Hematopoietic multipotent progenitor cell treated with erythropoietin and hydrocortisone succinate and interleukin-3 and kit ligand, for 8 days (in vitro differentiated cells): ENCODE measurements at regions not wholly inside any gene's neighbourhood (a gene's known extent, or its start where the extent isn't known, plus 50 kb on each side); places are given as distances from the start of the nearest gene placed in this dataset.

Source experiments
- DNase-seq: peaks from one replicate; pipeline ENCODE4 v3.0.0-alpha.2; 2015

DNA sequence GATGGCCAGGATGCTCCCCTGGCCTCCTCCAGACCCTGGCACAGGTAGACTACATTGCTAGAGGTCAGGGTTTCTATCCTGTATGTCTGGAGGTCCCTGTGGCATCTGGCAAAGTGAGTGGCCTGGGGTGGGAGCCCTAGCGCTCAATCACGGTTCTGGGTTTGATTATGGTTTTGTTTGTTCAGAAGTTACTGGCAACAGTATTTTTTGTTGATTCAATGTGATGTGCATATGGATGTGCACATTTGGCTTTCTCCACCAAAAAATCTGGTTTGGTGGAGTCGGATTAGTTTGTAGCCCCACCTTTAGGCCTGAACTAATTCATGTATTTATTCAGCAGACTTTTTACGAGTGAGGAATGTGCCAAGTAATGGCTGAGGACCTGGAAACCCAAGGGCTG lies 109.7 kb downstream of the VEGFA start:
- no peak for DNase-seq

DNA sequence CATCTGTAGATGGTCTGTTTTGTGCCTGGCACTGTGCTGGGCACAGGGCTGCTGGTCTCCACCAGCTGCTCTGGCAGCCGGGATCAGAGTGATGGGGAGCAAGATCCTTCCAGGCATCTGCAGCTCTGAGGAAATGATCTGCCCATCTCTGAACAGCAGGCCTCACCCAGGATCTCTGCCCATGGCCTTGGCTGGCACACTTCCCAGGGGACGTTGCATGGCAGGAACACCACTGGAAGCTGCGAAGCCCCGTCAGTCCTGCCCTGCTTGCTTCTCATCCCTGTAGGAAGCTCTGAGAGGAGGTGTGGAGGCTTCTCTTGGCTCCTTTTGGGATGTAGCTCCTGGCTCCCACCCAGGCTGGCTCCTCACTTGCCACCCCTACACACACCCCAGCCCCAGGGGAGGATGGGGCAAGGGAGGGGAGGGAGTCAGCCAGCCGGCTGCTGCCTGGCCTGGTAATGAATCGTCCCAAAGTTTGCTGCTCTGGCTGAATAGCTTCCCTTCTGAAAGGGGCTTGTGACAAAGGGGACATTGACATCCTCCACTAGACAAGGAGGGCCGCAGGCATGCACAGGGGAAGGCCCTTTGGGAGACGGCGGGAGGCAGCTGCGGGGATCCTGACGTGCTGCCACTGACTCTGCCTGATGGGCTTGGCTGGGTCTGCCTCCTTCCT lies 108.9 kb downstream of the VEGFA start:
- no peak for DNase-seq

DNA sequence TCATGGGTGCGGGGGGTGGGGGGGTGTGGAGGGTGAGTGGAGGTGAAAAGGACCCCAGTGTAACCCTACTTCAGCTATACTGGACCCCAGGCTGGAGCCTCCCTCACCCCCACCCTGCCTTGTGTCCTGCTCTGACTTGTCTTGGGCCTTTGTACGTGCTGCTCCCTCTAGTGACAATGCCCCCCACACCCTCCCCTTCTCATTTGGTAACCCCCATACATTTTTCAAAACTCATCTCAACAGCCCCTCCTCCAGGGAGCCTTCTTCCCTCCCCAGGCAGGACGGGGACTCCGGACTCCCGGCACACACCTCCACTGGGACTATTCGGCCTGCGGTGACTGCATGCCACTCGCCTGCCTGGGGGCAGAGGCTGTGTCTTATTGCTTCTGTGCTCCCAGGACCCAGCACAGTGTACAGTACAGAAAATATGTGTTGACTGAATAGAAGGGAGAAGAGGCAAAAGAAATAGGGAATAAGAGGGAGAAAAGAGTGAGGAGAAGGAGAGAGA lies 108.2 kb downstream of the VEGFA start:
- no peak for DNase-seq

DNA sequence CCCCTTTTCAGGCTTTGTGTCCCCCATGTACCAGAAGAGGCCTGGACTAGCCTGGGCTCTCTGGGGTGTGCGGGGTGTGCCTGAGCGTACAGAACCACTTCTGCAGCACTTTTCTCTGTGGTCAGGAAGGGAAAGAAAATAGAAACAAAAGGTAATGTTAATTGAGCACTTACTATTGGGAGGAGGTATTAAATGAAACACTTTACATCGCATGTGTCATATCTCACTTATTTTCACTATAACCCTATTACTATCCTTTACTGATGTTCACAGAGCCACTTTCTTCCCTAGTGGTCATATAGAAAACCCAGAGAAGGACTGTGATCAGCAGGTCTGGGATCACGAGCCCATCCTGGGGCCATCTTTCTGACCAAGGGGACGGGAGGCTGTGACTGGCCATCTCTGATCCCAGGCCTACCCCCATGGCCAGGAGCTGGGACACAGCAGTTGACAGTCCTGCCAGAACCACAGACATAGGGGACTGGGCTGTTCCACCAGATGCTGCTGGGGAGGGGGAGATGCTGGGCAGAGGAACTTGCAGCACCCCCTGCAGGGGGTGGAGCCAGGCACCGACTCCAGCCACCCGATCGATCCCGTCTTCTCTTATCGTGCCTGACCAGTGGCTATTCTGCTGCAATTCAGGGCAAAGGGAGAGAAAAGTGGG lies 107.6 kb downstream of the VEGFA start:
- no peak for DNase-seq

DNA sequence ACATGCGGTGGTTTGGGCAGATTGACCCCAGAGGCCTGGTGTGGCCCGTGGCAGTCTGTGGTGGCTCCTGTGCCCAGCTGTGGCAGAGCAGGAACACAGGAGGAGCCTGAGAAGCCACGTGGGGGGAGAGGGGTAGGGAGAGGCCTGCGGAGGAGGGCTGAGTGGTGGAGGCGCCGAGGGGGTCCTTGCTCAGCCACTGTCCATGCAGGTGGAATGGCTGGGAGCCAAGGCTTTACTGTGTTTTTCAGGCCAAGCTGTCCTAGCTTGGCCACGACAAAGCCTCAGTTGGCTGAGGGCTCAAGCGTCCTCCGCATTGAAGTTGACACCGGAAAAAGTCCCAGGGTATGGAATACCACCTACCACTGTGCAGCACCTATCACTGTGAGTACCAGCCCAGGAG lies 107.0 kb downstream of the VEGFA start:
- no peak for DNase-seq

DNA sequence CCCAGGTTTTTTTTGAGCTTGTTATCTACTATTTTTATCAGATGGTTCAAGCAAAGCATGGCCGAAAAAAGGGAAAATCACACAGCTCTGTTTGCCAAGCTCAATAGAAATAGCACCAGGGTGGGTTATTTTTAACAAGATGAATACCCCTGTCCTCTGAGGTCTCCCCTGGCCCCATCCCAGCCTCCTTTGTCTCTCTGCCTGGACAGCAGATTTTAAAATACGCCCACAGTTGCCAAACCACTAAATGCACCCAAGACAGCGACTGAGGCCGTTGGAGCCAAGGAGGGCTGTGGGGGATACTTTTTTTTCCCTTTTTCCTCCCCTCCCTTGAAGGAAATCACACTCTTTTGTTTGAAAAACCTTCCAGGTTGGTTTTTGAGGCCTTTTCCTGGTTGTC lies 106.6 kb downstream of the VEGFA start:
- DNase-seq: no peak

DNA sequence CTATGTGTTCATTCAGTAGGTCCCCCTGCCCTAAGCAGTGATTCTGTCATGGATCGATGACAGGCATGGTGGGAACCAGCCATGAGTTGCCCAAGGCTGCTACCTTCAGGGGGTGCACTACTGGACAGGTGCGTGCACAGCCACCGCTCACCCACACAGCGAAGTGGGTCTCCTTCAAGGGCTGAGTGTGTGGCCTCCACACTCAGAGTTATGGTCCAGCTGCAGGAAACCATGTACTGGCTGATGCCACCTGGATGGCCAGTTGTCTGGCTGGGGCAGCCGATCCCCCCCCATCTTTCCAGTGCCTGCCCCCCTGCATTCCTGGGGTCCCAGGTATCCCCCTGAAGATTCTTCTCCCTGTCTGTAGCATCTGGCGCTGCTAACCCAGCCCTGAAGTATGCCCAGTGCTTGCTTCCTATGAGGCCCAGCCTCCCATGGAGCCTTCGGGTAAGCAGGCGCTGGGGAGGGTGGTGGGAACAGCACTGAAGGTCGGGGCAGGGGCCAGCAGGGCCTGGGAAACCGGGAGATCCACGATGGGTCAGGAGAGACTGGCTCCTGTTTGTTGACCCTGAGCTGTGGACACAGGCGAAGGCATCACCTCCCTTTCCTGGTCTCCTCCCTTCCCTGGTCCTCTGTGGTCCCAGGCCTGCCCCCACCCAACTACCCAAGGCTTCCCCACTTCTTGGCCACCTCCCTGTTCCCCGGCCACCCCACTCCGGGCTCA lies 106.0 kb downstream of the VEGFA start:
- DNase-seq: no peak

DNA sequence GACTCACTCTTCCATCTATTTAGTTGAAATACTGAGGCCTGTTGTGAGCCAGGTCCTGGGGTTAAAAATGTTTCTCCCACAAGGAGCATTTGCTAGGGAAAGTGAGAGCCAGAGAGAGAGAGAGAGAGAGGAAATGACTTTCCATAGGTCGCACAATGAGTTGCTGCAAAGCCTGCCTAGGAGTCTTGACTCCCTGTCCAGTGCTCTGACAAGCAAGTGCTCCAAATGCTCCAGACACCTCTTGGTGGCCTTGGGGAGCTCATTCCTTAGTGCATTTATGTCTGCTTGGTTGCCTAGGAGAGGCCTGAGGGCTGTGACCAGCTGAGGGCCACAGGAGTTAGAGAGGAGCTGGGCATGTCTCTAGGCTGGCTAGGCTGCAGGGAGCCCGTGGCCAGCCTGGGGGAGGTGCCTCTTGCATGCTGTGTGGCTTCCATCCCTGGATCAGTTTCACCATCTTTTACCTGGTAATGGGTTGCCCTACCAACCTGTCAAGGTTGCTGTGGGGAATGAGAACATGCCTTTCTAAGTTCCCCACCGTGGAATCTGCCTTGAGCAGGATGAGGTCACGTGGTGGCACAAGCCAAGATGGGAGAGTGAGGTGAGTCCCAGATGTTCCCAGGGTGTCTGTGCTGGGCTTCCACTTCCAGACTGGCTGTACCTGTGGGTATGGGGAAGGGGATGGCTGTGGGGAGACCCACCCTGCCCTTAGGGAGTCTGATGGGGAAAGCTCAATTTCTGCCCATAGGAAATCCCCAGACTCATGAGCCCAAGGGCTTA lies 105.0 kb downstream of the VEGFA start:
- no peak for DNase-seq

DNA sequence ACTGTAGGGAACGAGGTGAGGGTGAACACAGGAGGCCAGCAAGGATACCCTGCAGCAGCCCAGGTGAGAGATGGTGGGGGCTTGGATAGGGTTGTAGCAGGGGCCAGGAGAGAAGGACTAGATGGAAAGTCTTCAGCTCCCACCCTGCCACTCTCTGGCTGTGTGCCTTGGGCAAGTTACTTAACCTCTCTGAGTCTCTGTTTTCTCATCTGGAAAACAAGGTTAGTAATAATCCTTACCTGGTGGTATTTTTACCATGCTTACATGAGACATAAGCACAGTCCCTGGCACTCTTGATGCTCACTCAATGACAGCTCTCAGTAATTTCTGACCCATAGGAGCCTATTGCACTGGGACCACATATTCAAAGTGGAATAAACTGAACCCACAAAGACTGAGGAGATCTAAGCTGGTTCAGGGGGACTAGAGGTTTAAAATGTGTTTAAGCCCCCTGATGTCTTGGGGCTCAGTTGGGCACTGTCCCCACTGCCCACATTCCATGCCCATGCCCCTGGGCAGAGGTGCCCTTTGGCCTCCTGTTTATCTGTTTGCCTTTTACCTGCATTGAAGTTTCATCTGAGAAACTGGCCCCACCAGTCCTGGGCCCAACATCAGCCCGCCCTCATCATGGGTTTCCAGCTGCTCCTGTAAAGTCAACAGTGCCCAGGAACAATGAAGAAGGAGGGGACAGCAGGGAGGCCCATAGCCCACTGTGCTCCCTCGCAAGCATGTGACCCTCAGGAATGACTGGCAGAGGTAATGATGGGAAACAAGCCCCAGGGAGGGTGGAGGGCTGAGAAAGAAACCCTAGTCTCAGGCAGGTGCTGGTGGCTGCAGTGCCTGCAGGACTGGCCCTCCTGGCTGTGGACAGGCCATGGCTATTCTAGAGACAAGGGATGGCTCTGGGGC lies 104.0 kb downstream of the VEGFA start:
- DNase-seq: no peak

DNA sequence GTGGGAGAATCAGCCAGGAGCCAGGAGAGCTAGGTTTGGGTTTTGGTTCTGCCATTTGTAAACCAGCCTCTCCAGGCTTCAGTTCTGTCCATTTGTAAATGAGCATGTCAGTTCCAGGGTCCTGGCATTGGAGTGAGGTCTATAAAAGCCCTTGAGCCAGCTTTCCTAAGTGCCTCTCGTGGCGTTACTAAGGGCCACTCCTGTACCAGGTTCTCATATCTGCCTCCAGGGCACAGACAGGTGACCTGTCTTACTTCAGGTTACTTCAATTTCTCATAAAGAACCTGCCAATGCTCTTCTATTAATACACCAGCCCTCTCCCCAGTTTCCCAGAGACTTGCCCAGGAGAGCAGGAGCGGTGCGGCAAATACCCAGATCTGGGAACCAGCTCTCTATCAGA lies 101.9 kb downstream of the VEGFA start:
- DNase-seq: no peak

DNA sequence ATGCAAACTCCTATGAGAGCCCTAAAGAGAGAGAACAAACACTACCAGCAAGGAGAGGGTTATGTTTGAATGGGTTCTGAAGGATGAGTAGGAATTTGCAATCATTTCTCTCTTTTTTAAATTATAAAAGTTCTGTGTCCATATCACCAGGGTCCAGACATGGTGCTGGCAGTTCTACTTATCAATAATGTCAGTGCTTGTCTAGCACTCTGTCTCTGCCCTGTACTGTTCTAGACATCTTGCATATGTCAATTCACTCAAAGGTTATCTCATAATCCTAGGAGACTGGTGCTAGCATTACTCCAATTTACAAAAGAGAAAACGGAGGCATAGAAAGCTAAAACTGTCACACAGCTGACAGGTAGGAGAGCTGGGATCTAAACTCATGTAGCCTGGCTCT lies 101.3 kb downstream of the VEGFA start:
- peak; percentile 84 for DNase-seq

DNA sequence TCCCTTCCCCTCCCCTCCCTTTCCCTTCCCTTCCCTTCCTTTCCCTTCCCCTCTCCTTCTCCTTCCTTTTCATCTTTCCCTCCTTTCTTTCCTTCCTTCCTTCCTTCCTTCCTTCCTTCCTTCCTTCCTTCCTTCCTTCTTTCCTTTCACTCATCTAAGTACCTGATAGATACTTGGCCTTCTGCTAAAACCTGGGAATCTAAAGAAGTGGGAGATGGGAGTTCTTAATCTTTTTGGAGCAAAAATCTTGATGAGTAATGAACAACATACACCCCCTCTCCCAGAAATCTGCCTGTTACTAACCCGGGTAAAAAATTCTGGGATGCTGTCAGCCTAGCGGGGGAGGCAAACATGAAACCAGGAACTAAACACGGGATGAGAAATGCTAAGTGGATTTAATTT lies 100.7 kb downstream of the VEGFA start:
- no peak for DNase-seq

DNA sequence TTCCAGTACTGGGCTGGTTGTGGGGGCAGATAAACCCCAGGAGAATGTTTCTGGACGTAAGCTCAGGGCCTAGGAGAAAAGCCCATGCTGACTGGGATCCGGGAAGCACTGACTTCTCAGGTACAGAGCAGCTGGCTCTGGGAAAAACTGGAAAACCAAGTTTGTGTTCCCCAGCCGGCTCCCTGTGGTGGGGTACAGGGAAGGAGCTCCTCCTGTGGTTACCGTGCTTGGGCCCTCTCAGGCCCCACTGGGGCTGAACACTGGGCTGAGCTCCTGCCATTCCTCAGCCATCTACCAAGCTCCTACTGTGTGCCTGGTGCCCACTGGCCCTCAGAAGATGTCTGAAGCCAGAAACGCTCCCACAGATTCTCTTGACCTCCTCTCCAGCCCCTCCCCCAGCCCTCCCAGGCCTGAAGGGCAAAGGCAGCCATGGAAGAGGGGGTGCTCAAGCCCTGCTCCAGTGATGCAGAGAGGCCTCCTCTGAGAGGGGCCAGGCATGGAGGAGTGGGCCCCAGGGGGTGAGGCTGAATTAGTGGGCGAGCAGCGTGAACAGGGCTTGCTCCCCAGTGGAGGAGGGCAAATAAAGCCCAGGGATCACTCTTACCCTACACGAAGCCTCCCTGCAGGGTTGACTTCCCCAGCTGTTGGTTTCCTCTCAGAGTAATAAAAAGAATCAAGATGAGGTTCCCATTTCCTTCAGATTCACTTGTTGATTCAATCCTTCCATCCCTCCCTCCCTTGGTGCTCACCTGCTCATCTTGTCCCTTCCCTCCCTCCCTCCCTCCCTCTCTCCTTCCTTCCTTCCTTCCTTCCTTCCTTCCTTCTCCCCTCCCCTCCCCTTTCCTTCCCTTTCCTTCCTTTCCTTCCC lies 100.0 kb downstream of the VEGFA start:
- DNase-seq: no peak

DNA sequence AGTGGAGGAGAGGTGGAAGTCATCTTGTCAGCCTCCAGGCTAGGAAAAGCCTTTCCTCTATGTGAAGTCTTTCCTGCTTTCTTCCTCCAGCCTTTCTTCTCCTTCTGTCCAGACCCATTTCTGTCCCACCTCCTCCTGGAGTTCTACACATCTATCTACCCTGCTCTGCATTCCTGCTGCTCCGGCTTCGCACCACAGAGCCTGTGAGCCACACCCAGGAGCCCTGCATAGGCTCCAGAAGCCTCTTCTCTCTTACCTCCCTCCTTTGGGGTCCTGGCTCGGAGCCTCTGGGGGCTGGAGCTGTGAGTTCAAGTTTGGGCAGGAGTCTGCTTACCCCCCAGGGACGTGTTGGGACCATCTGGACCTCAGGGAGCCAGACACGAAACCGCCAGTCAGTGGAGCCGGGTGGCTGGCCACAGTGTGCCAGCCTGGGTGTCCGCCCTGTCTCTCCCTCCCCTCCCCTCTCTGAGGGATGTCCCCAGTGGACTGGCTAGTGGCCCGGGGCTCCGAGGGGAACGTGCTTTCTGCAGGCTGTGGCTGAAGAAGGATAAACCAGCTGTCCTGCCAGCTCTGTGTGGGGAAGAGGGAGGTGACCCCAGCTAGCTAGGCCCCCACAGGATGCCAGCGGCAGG lies 99.2 kb downstream of the VEGFA start:
- no peak for DNase-seq

DNA sequence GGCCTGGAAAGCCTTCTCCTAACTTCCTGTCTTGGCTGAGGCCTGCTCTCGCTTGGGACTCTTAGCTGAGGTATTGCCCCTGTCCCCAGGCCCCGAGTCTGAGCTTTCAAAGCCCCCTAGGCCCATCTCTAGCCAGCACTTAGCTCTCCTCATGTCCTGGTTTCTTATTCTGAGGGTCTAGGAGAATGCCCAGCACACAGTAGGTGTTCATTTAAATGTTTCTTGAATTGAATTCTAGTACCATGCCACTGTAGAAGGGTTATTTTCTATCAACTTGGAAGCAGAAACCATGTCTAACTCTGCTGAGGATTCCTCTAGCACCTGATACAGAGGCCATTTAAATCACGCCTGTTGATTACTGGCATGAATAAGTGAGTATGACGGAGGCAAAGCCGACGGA lies 98.5 kb downstream of the VEGFA start:
- DNase-seq: no peak

DNA sequence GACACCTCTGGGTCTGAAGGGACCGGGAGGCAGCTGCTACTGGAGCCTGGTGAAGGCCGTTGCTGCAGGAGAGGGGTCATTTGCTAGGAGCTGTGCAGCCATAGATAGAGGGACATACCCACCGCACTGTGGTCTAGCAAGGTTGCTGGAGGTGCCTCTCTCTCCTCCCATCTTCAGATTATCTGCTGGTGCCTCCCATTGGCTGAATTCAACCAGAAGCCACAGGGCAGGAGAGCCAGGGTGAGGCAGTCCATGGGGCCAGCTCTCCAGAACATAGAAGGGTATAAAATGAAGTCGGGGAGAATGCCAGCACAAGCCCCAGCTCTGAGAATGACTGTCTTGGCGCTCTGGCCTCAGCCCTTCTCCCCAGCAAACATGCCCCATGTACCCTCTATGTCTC lies 98.0 kb downstream of the VEGFA start:
- peak; percentile 54 for DNase-seq

DNA sequence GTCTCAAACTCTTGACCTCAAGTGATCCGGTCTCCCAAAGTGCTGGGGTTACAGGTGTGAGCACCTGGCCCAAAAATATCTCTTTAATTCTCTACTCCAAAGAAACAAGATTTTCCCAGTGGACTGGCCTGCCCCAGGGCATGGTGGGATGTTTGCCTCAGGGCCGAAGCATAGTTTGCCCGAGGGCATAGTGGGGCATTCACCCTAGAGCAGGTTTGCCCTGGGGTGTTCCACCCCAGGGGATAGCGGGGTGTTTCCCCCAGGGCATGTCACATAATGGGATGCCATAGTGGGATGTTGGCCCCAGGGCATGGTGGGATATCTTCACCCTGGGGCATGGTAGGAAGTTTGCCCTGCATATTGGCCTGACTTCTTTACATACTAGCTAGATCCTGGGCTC lies 97.2 kb downstream of the VEGFA start:
- DNase-seq: no peak

DNA sequence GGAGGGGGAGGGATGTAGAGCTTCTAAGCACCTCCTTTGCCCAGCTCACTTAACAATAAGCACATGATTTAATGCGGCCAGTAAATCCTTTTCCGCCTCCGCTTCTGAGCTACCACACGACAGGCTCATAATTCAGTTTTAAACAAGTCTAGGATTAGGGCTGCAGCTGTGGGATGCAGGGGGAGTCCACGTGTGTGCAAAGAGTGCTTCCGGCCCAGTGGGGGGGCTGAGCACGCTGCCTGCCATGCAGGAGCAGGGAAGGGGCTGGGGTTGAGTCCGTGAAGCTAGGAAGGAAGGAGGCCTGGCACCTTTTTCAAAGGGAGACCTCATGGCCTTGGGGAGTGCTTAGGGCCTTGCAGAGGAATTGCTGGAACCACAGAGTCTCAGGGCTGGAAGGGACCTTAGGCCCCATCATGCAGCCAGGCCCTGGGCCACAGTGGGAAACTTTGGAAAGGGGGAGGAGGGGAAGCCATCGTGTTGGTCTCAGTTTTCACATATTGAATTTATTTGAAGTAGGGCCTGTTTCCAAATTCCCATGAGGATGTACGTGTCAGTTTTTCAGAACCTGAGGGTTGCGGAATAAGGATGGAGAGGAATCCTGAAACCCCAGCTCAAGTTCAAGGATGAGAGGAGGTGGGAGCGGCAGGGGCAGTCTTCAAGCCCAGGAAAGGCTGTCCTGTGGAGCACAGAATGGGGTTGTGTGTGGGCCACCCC lies 96.1 kb downstream of the VEGFA start:
- DNase-seq: no peak

DNA sequence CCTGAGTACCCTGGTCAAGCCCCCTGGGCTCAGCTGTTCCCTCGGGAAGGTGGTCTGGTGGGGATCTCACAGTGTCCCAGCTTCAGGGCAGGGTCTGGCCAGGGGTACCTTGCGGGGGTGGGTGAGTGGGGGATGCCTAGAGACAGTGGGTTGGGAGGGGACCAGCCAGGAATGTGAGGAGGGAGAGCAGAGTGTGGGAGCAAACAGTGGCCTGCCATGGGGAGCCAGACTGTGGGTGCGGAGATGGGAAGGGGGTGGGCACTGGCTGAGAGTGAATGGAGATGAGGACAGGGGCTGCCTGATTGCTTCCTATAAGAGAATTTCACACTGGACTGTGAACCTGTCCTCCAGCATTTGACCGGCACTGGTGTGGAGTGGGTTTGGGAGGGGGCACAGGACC lies 95.1 kb downstream of the VEGFA start:
- DNase-seq: no peak

DNA sequence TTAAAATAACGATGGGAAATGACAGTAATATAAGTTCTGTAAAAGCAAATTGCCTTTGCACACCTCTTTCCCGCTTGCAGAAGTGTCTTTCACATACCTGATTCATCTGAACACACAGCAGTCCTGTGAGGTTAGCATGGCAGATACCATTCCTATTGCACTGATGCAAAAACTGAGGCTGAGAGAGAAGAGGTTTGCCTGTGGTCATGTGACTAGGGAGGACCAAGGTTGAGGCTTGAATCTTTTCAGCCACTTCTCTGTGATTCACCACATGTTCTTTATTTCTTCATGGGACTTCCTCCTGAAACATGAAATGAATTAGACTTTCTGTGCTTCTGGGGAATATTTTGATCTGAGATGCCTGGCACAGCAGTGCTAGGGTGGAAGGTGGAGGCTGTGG lies 92.9 kb downstream of the VEGFA start:
- no peak for DNase-seq
